Activated naive CD4-positive, alpha-beta T cell treated with anti-CD3 and anti-CD28 coated beads, Interleukin-2, amount 10 ng/mL, durations not matched to agents 7 days and 5 days (primary cell): ENCODE measurements at regions not wholly inside any gene's neighbourhood (a gene's known extent, or its start where the extent isn't known, plus 50 kb on each side); places are given as distances from the start of the nearest gene placed in this dataset.

ENCODE experiments used
- CTCF ChIA-PET: fragments of 350-600 bp; sonication (Branson Sonifier 250); formaldehyde crosslinking; loops from one replicate; lab custom pipeline; 2021; ENCODE audit warnings: antibody characterized with exemption; lab: Charles Lee
- DNase-seq: peaks from one replicate; pipeline ENCODE4 v3.0.0-alpha.2; 2020
- H3K27ac Mint-ChIP-seq: one replicate; pipeline ENCODE4 v1.8.0; 2021; ENCODE audit warnings: mild to moderate bottlenecking, moderate library complexity, mixed read lengths
- H3K27me3 Mint-ChIP-seq: one replicate; pipeline ENCODE4 v1.8.0; 2021; ENCODE audit warnings: mild to moderate bottlenecking, mixed read lengths
- H3K36me3 Mint-ChIP-seq: one replicate; pipeline ENCODE4 v1.8.0; 2021; ENCODE audit warnings: mixed read lengths
- H3K4me1 Mint-ChIP-seq: one replicate; pipeline ENCODE4 v1.8.0; 2021; ENCODE audit warnings: mixed read lengths
- H3K4me3 Mint-ChIP-seq: one replicate; pipeline ENCODE4 v1.8.0; 2021; ENCODE audit warnings: mild to moderate bottlenecking, moderate library complexity, mixed read lengths
- H3K9me3 Mint-ChIP-seq: one replicate; pipeline ENCODE4 v1.8.0; 2021; ENCODE audit warnings: mixed read lengths

DNA sequence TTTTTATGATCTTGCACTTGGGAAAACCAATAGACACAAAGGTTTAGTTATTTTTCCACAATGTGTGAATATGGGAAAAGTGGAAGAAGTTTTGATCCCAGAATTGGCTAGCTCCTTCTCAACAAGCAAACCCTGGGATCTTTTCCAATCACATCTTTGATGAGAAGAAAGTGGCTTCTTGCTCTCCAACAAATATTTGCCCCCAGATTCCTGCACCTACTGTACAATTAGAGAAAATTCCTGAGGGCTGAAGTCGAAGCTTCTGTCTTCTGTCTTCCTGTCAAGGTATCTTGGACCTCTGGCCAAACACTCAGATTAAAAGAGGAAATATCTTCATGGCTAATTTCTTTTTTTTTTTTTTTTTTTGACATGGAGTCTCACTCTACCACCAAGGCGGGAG is 113.1 kb upstream of the SLC45A1 start:
- DNase-seq = no peak
- no peaks in the 10 kb centered on the region for H3K9me3 Mint-ChIP-seq
- CTCF ChIA-PET = no interaction called here
- peaks cover 47% of the 10 kb centered on the region for H3K27me3 Mint-ChIP-seq
- H3K36me3 Mint-ChIP-seq = no peaks in the 10 kb centered on the region
- H3K4me3 Mint-ChIP-seq = no peak overlapping the region
- no peaks in the 10 kb centered on the region for H3K4me1 Mint-ChIP-seq
- no peak overlapping the region for H3K27ac Mint-ChIP-seq

DNA sequence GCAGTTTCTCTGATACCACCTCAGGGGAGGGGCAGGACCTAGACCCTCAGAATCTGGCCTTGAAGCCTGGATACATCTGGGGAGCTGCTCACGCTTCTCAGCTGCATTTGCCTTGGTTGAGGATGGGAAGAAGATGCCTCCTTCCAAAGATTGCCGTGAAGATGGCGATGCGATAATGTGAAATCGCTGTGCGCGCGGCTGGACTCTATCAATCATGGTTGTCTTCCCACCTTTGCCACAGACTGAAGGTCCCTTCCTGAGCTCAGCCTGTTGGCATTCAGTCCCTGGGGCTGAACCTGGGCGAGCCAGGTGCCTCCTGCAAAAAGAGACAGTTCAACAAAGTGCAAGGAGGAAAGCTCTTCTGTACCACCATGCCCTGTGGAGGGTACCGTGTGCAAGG is 114.4 kb upstream of the SLC45A1 start:
- H3K4me3 Mint-ChIP-seq = no peak overlapping the region
- no peak for DNase-seq
- CTCF ChIA-PET = no interaction called here
- H3K9me3 Mint-ChIP-seq = no peaks in the 10 kb centered on the region
- H3K36me3 Mint-ChIP-seq = no peaks in the 10 kb centered on the region
- H3K4me1 Mint-ChIP-seq = no peaks in the 10 kb centered on the region
- peaks cover 39% of the 10 kb centered on the region for H3K27me3 Mint-ChIP-seq
- H3K27ac Mint-ChIP-seq = no peak overlapping the region

DNA sequence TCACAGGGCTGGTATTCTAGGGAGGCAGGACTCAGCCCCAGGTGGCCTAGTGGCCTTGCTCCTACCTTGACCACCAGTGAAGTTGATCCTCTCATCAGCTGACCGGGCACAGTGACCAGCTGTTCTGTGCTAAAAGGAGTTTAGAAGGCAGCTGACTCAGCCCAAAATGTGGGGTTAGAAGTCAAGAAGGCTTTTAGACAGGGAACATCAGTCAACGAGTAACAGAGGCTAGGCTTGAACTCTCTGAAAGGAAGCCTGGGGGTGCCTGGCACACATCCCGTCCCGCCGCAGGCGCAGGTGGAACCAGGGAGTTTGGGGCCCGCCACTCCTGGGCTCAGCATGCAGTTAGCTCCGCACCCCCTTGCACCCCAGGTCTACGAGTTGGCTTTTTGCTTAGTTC is 114.9 kb upstream of the SLC45A1 start:
- no peak overlapping the region for H3K27ac Mint-ChIP-seq
- no peaks in the 10 kb centered on the region for H3K36me3 Mint-ChIP-seq
- no peaks in the 10 kb centered on the region for H3K9me3 Mint-ChIP-seq

DNA sequence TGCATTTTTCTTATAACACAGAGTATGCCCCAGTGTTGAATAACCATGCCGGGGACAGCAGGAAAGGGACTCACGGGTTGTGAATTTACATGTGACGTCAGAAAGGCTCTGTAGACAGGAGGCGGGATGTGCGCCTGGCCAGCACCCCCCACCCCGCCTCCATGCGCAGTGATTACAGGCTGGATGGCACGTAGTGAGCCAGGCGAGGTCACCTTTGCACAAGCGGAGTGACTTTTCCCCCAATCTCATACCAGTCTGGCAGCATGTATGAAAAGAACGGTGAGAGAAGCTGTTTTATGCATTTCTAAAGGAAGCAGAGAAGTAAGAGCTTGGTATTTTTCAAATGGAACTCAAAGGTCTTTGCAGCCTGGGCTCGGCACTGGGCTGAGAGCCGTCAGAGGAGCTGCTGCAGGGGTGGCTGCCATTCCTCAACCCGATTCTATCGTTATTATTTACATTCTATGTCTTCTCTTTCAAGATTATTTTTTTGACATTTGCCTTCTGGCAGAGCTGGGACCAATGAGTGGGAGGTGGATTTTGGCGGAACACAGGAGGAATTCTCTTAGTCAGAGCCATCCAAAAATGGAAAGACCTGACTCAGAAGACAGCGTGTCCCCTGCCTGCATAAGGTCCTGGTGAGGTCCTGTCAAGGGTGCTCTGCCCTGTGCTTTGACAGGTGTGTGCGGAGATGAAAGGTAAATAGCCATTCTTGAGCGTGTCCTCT is 115.6 kb upstream of the SLC45A1 start:
- no peaks in the 10 kb centered on the region for H3K9me3 Mint-ChIP-seq
- no peak overlapping the region for H3K27ac Mint-ChIP-seq
- CTCF ChIA-PET = no interaction called here
- no peak overlapping the region for H3K4me3 Mint-ChIP-seq
- H3K27me3 Mint-ChIP-seq = peaks cover 43% of the 10 kb centered on the region
- no peaks in the 10 kb centered on the region for H3K36me3 Mint-ChIP-seq
- peaks cover 6% of the 10 kb centered on the region for H3K4me1 Mint-ChIP-seq
- DNase-seq = no peak

More for the DNA sequence above, 114.9 kb upstream of the SLC45A1 start:
- CTCF ChIA-PET = no interaction called here
- peaks cover under 1% of the 10 kb centered on the region for H3K4me1 Mint-ChIP-seq
- H3K4me3 Mint-ChIP-seq = no peak overlapping the region
- DNase-seq = no peak
- H3K27me3 Mint-ChIP-seq = peaks cover 36% of the 10 kb centered on the region

DNA sequence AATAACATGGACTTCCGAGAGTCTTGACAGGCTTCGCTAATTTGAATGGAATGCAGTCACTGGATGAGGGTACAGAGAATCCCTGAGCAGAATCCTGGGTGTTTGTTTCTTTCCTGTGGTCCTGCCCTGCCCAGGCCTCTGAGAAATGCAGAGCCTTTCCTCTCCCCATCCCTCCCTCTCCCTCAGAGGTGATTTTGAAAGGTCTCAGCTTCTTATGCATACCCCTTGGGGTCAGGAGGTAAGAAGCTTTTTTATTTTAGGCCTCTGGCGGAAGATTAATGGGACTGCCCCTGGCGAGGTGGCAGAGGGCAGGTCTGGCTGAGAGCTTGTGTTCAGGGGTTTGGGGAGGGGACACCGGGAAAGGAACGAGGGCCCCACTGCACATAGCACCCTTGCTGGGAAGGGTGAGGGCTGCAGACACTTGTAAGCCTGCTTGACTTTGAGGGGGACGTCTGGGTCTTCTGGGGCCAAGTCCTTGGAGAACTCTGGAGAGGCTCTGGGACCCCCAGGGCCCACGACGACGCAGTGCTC is 116.5 kb upstream of the SLC45A1 start:
- no peak overlapping the region for H3K4me3 Mint-ChIP-seq
- DNase-seq = no peak
- CTCF ChIA-PET = no interaction called here

DNA sequence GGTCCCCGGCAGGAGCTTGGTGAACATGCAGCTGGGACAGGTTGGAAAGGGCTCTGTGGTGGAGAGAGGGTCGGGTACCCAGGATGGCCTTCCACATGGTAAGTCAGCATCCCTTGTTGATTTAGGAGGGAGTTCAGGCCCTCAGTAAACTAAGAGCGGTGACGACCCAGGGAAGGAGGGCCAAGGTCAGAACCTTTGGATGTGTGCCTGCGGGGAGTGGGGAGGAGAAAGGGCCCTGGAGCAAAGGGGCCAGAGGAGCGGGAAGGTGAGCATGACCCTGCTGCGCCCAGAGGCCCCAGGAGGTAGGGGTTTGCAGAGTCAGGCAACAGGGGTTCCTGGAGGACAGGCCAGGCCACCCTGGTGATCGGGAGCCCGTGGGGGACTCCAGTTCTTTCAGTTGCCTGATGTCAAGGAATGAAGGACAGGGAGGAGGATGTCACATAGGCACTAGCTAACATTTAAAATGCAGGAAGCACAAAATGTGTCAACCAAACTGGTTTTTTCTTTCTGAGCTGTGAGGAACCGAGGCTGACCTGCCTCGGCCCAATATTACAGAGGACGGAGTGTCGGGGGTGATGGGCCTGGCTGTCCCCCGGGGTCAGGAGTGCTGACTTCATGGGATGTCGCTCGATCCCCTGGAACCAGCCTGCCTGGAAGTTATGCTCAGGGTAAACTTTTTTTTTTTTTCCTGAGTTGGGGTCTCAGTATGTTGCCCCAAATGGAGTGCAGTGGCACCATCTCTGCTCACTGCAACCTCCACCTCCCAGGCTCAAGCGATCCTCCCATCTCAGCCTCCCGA is 117.4 kb upstream of the SLC45A1 start:
- Mint-ChIP-seq H3K36me3 (no peaks in the 10 kb centered on the region), H3K4me3 (no peak overlapping the region), H3K9me3 (no peaks in the 10 kb centered on the region), H3K4me1 (peaks cover 6% of the 10 kb centered on the region), H3K27me3 (peaks cover 47% of the 10 kb centered on the region), H3K27ac (no peak overlapping the region)
- CTCF ChIA-PET = no interaction called here
- DNase-seq = no peak

More for the DNA sequence above, 116.5 kb upstream of the SLC45A1 start:
- H3K27ac Mint-ChIP-seq = no peak overlapping the region
- no peaks in the 10 kb centered on the region for H3K9me3 Mint-ChIP-seq
- H3K27me3 Mint-ChIP-seq = peaks cover 48% of the 10 kb centered on the region
- peaks cover 6% of the 10 kb centered on the region for H3K4me1 Mint-ChIP-seq
- H3K36me3 Mint-ChIP-seq = no peaks in the 10 kb centered on the region

DNA sequence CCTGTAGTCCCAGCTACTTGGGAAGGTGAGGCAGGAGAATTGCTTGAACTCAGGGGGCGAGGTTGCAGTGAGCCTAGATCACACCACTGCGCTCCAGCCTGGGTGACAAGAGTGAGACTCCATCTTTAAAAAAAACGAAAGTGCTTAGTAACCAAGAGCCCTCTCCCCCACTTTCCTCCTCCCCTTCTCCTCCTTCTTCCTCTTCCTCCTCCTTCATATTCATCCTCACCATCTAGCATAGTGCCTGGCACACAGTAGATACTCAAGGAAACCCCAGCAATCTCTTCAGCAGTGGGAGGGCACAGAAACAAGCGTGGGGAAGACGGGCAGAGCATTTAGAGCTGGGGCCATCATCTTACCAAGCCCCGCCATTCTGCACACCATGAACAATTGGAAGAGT is 119.4 kb upstream of the SLC45A1 start:
- DNase-seq = no peak
- Mint-ChIP-seq H3K36me3 (no peaks in the 10 kb centered on the region), H3K4me3 (no peak overlapping the region), H3K27ac (no peak overlapping the region), H3K27me3 (peaks cover 42% of the 10 kb centered on the region), H3K4me1 (peaks cover 17% of the 10 kb centered on the region), H3K9me3 (no peaks in the 10 kb centered on the region)
- CTCF ChIA-PET = no interaction called here

DNA sequence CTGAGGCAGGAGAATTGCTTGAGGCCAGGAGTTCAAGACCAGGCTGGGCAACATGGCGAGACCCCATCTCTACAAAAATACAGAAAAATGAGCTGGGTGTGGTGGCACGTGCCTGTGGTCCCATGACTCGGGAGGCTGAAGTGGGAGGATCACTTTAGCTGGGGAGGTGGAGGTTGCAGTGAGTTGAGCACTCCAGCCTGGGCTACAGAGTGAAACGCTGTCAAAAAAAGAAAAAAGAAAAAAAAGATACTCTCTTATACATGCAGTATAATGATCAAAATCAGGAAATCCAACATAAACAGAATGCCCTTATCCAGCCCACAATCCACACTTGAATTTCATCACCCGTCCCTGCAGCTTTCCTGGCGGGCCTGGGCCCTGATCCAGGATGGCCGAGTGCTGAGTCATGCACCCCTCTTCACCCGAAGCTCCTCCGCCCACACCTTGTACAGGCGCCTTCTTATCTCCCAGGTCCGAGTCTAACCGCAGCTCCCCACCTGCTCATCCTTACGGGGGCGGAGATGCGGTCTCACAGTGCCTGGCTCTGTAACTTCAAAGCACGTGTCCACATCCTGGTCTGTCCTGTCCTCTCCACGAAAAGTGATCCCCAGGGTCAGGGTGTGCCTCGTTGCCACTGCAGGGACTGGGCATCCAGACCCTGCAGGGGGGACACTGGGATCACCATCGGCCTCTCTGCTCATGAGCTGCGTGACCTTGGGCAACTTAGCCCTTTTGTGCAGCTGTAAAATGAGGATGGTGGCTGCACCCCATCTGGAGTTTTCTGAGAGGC is 120.2 kb upstream of the SLC45A1 start:
- DNase-seq = no peak
- Mint-ChIP-seq H3K4me1 (peaks cover 17% of the 10 kb centered on the region), H3K27ac (no peak overlapping the region), H3K9me3 (no peaks in the 10 kb centered on the region), H3K27me3 (peaks cover 36% of the 10 kb centered on the region), H3K4me3 (no peak overlapping the region), H3K36me3 (no peaks in the 10 kb centered on the region)
- CTCF ChIA-PET = no interaction called here

DNA sequence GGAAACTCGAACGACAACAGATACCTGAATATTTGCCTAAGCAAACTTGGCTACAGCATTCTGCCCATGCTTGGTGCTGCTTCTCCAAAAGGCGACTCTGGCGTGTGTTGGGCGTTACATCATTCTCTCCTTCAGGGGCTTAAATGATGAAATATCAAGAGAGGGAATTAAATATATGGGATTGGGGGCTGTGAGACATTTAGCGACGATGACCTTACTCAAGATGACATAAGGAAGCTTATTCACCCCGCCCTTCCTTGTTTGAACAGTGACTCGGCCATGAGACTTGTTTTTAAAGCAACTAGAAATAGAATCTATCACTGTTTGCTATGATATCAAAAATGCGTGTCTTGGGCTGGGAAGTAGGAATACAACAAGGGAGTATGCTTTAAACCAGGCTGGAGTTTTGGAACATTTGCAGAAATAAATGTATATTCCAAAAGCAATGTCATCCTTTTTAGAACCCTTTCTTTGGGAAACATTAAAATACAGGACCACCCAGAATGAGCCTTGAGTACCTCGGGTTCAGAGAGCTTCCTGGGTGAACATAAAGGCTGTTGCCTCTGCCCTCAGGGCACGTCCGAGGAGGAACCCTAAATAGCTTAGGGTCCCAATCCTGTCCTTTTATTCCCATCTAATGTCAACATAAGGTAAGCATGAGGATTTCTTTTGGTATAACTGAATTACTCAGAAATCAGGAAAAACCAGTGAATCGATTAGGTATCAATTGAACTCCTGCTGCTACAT is 123.3 kb upstream of the SLC45A1 start:
- H3K4me3 Mint-ChIP-seq = no peak overlapping the region
- H3K27me3 Mint-ChIP-seq = peaks cover 33% of the 10 kb centered on the region
- H3K36me3 Mint-ChIP-seq = no peaks in the 10 kb centered on the region
- H3K4me1 Mint-ChIP-seq = peaks cover 17% of the 10 kb centered on the region
- H3K27ac Mint-ChIP-seq = no peak overlapping the region
- DNase-seq = no peak
- CTCF ChIA-PET = interaction anchor here (0.9 kb wide), 1 partner anchor 22 kb away, joined by 3 read pairs; no protein-coding TSS in a partner anchor
- no peaks in the 10 kb centered on the region for H3K9me3 Mint-ChIP-seq

DNA sequence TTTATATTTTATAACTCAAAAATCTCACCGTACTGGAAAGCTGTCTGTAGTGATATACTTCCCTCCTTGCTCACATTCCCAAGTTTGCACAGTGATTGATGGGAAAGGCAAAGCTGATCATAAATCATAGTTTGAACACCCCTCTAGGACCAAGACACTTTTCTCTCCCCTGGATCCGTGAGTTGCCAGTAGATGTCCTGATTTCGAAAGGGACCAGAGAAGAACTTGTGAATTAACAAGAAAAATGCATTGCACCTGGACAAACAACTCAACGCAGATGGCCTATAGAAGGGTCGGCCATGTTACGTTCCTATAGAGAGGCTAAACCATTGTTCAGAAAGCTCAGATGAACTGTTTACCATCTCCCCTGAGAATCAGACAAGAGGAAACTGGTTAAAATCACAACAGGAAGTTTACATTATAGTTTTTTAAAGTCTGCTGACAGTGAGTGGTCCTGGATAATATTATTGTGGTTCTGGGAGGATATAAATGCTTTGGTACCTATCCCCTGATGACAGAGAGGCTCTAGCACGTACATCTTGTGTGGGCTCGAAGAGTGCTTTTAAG is 124.0 kb upstream of the SLC45A1 start:
- Mint-ChIP-seq H3K27ac (no peak overlapping the region), H3K27me3 (peaks cover 37% of the 10 kb centered on the region), H3K4me1 (peaks cover 17% of the 10 kb centered on the region), H3K9me3 (no peaks in the 10 kb centered on the region), H3K4me3 (no peak overlapping the region), H3K36me3 (no peaks in the 10 kb centered on the region)
- CTCF ChIA-PET = no interaction called here
- no peak for DNase-seq

DNA sequence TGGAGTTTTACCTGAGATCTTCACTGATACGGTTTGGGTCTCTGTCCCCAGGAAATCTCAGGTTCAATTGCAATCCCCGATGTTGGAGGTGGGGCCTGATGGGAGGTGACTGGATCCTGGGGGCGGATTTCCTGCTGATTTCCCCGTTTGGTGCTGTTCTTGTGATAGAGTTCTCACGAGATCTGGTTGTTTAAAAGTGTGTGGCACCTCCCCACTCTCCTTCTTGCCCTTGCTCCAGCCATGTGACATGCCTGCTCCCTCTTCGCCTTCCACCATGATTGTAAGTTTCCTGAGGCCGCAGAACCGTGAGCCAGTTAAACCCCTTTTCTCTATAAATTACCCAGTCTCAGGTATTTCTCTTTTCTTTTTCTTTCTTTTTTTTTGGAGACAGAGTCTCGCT is 126.4 kb upstream of the SLC45A1 start:
- Mint-ChIP-seq H3K4me1 (peaks cover 10% of the 10 kb centered on the region), H3K36me3 (no peaks in the 10 kb centered on the region), H3K9me3 (no peaks in the 10 kb centered on the region), H3K27me3 (peaks cover 23% of the 10 kb centered on the region), H3K27ac (no peak overlapping the region), H3K4me3 (no peak overlapping the region)
- DNase-seq = no peak
- CTCF ChIA-PET = no interaction called here

DNA sequence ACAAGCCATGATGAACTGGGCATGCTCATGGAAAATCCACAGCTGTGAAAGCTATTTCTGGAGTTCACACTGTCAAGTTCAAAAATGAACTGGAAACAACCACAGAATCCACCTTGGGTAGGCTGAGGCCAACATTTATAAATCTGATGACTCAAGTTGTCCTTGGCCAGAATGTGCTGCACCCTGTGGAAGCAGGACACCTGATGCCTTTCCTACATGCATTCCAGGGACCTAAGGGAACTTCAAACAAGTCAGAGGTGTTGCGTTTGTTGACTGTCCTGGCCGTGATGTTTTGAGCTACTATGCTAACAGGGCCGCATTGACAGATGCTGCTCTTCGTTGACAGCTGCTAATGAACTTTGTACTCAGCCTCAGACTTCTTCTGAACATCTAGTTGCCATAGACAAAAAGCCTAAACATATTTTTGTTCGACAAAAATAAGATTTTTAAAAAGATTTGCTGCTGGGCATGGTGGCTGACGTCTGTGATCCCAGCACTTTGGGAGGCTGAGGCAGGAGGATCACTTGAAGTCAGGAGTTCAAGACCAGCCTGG is 127.9 kb upstream of the SLC45A1 start:
- H3K9me3 Mint-ChIP-seq = no peaks in the 10 kb centered on the region
- CTCF ChIA-PET = interaction anchor here (0.6 kb wide), 1 partner anchor 36 kb away, joined by 3 read pairs; no protein-coding TSS in a partner anchor
- peaks cover 10% of the 10 kb centered on the region for H3K4me1 Mint-ChIP-seq
- peaks cover 19% of the 10 kb centered on the region for H3K27me3 Mint-ChIP-seq
- DNase-seq = no peak
- H3K36me3 Mint-ChIP-seq = no peaks in the 10 kb centered on the region
- H3K27ac Mint-ChIP-seq = no peak overlapping the region
- H3K4me3 Mint-ChIP-seq = no peak overlapping the region

DNA sequence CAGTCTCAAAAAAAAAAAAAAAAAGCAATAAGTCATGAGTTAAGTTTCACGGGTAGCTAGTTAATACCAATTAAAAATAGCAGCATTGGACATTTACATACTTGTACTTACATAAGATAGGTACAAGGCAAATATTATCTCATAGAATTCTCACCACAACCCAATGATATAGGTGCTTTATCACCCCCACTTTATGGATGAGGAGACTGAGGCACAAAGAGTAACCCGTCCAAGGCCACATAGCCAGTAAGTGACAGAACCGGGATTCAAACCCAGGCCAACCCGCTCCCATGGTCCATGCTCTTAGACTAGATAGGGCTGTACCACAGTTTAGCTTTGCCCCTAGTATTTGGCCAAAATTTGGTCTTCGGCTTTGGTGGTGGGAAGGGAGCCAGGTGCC is 132.5 kb upstream of the SLC45A1 start:
- Mint-ChIP-seq H3K36me3 (peaks cover 2% of the 10 kb centered on the region), H3K4me1 (peaks cover 29% of the 10 kb centered on the region), H3K4me3 (no peak overlapping the region), H3K27ac (no peak overlapping the region), H3K9me3 (no peaks in the 10 kb centered on the region), H3K27me3 (peaks cover 10% of the 10 kb centered on the region)
- DNase-seq = no peak
- CTCF ChIA-PET = interaction anchor here (1.6 kb wide), 1 partner anchor 18 kb away, joined by 3 read pairs; no protein-coding TSS in a partner anchor
